ENCODE measurements at regions not wholly inside any gene's neighbourhood (a gene's known extent, or its start where the extent isn't known, plus 50 kb on each side); places are given as distances from the start of the nearest gene placed in this dataset.

DNA sequence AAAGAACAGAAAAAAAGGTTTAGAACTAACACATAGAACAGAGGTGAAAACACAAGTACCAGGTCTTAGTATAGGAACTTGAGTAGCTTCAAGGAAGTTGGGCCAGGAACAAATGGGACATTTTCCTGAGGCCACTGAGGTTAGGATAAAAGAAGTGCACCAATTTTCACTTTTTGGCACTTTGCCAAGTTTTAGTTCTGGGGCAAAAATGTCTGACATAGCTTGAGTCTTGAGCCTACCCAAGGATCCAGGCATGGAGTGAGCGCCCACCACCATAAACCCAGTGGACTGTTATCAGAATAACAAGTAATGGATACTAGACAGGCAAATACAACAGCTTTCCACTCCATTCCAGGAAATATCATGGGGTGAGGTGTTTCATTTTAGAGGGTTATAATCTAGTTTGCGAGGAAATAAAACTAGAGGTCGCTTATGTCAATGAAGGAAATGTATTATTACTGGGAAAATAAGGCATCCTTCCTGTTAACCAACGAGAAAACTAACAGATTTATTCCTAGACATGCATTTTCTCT lies 199.7 kb upstream of the HMGA2 start:
- peaks cover 2% of the 10 kb centered on the region for H3K27me3 ChIP-seq (ENCODE audit: insufficient read depth, poor library complexity, severe bottlenecking)
- TF ChIP-seq POLR2AphosphoS5 (IDR thresholded peaks at IDR 0.05; ENCODE audit: low read depth) (no peak), SPI1 (IDR thresholded peaks at IDR 0.05; ENCODE audit: borderline replicate concordance, low read depth) (no peak), GABPA (IDR thresholded peaks at IDR 0.05; ENCODE audit: low read depth) (no peak)
- TF ChIP-seq, protein P1, sequence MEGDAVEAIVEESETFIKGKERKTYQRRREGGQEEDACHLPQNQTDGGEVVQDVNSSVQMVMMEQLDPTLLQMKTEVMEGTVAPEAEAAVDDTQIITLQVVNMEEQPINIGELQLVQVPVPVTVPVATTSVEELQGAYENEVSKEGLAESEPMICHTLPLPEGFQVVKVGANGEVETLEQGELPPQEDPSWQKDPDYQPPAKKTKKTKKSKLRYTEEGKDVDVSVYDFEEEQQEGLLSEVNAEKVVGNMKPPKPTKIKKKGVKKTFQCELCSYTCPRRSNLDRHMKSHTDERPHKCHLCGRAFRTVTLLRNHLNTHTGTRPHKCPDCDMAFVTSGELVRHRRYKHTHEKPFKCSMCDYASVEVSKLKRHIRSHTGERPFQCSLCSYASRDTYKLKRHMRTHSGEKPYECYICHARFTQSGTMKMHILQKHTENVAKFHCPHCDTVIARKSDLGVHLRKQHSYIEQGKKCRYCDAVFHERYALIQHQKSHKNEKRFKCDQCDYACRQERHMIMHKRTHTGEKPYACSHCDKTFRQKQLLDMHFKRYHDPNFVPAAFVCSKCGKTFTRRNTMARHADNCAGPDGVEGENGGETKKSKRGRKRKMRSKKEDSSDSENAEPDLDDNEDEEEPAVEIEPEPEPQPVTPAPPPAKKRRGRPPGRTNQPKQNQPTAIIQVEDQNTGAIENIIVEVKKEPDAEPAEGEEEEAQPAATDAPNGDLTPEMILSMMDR (IDR thresholded peaks at IDR 0.05; ENCODE audit: insufficient read depth, low read length), result no peak
- TF ChIP-seq, protein P2, sequence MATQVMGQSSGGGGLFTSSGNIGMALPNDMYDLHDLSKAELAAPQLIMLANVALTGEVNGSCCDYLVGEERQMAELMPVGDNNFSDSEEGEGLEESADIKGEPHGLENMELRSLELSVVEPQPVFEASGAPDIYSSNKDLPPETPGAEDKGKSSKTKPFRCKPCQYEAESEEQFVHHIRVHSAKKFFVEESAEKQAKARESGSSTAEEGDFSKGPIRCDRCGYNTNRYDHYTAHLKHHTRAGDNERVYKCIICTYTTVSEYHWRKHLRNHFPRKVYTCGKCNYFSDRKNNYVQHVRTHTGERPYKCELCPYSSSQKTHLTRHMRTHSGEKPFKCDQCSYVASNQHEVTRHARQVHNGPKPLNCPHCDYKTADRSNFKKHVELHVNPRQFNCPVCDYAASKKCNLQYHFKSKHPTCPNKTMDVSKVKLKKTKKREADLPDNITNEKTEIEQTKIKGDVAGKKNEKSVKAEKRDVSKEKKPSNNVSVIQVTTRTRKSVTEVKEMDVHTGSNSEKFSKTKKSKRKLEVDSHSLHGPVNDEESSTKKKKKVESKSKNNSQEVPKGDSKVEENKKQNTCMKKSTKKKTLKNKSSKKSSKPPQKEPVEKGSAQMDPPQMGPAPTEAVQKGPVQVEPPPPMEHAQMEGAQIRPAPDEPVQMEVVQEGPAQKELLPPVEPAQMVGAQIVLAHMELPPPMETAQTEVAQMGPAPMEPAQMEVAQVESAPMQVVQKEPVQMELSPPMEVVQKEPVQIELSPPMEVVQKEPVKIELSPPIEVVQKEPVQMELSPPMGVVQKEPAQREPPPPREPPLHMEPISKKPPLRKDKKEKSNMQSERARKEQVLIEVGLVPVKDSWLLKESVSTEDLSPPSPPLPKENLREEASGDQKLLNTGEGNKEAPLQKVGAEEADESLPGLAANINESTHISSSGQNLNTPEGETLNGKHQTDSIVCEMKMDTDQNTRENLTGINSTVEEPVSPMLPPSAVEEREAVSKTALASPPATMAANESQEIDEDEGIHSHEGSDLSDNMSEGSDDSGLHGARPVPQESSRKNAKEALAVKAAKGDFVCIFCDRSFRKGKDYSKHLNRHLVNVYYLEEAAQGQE (IDR thresholded peaks at IDR 0.05; ENCODE audit: insufficient replicate concordance, low read depth), result no peak
- no peak overlapping the region for H3K27ac ChIP-seq (replicated peaks)
- no peak overlapping the region for H3K4me3 ChIP-seq (replicated peaks; ENCODE audit: insufficient read depth, low read length)
- DNase-seq (ENCODE audit: low read depth in 1 of 2, low spot score in 1 of 2), result no peak

DNA sequence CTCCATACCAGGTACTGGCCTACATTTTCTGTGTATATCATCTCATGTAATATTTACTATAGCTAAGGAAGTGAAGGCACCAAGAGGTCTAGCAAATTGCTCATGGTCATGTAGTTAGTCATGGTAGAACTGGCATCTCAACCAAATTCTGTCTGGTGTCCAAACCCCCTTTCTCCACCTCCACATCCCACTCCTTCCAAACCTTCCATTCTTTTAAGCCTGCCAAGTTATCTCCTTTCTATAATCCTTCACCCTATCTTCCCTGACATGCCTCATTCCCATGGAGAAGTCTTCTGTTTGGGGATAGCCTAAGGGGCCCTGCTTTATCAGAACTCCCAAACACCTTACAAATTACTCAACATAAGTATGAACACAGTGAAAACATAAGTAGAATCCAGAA lies 196.2 kb upstream of the HMGA2 start:
- TF ChIP-seq POLR2AphosphoS5 (IDR thresholded peaks at IDR 0.05; ENCODE audit: low read depth), result no peak
- no peak for TF ChIP-seq SPI1 (IDR thresholded peaks at IDR 0.05; ENCODE audit: borderline replicate concordance, low read depth)
- TF ChIP-seq, protein P1 (IDR thresholded peaks at IDR 0.05; ENCODE audit: insufficient read depth, low read length), result no peak
- no peak for TF ChIP-seq GABPA (IDR thresholded peaks at IDR 0.05; ENCODE audit: low read depth)
- H3K27ac ChIP-seq (replicated peaks), result no peak overlapping the region
- H3K27me3 ChIP-seq (ENCODE audit: insufficient read depth, poor library complexity, severe bottlenecking), result no peaks in the 10 kb centered on the region
- no peak overlapping the region for H3K4me3 ChIP-seq (replicated peaks; ENCODE audit: insufficient read depth, low read length)
- no peak for DNase-seq (ENCODE audit: low read depth in 1 of 2, low spot score in 1 of 2)

DNA sequence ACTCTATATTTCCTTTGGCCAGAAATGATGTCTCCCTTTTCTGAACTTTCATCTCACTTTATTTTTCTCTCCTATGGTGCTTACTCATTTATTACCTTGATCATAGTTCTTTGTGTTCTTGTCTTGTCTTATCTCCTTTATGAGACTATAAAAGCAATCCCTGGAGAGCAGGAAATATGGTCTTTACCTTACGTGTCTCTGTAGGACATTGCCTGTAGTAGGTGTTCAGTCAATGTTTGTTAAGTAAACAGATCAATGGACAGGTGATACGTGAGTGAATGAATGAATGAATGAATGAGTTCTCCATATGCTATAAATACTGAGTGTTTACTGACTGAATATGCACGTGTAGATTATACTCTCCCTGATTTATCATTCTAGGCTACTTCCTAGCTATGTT lies 193.7 kb upstream of the HMGA2 start:
- TF ChIP-seq, protein P1 (IDR thresholded peaks at IDR 0.05; ENCODE audit: insufficient read depth, low read length), result no peak
- TF ChIP-seq GABPA (IDR thresholded peaks at IDR 0.05; ENCODE audit: low read depth) (no peak), SPI1 (IDR thresholded peaks at IDR 0.05; ENCODE audit: borderline replicate concordance, low read depth) (no peak)
- Histone ChIP-seq H3K27me3 (ENCODE audit: insufficient read depth, poor library complexity, severe bottlenecking) (no peaks in the 10 kb centered on the region), H3K27ac (replicated peaks) (no peak overlapping the region), H3K4me3 (replicated peaks; ENCODE audit: insufficient read depth, low read length) (no peak overlapping the region)
- DNase-seq (ENCODE audit: low read depth in 1 of 2, low spot score in 1 of 2), result no peak

DNA sequence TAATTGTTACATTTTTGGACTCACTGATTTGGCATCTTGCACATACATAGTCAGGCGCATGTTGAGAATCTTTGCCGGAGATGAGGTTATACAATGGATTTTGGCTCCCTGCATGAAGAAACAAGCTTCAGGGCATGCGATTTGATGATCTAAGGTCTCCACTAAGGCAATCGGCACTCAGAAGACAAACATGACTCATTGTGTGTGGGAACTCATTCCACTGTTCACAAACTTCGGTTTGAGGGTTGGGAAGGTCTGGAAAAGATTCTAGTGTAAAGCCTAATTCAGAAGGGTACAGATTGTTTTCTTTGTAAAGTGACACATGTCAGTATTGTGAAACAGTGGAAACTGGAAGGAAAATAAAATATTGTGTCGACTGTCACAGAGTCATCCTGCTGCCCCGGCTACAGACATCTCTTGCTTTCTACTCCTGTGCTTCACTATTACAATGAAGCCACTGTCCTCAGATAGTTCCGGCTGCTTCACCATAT lies 192.6 kb upstream of the HMGA2 start:
- Histone ChIP-seq H3K27ac (replicated peaks) (no peak overlapping the region), H3K27me3 (ENCODE audit: insufficient read depth, poor library complexity, severe bottlenecking) (no peaks in the 10 kb centered on the region), H3K4me3 (replicated peaks; ENCODE audit: insufficient read depth, low read length) (no peak overlapping the region)
- TF ChIP-seq SPI1 (IDR thresholded peaks at IDR 0.05; ENCODE audit: borderline replicate concordance, low read depth), result no peak
- TF ChIP-seq, protein P1 (IDR thresholded peaks at IDR 0.05; ENCODE audit: insufficient read depth, low read length), result no peak
- TF ChIP-seq, protein P2 (IDR thresholded peaks at IDR 0.05; ENCODE audit: insufficient replicate concordance, low read depth), result no peak
- TF ChIP-seq POLR2AphosphoS5 (IDR thresholded peaks at IDR 0.05; ENCODE audit: low read depth), result no peak
- TF ChIP-seq GABPA (IDR thresholded peaks at IDR 0.05; ENCODE audit: low read depth), result no peak
- no peak for DNase-seq (ENCODE audit: low read depth in 1 of 2, low spot score in 1 of 2)

Data from HL-60 (cell line).